ENCODE measurements at regions not wholly inside any gene's neighbourhood (a gene's known extent, or its start where the extent isn't known, plus 50 kb on each side); places are given as distances from the start of the nearest gene placed in this dataset.

DNA sequence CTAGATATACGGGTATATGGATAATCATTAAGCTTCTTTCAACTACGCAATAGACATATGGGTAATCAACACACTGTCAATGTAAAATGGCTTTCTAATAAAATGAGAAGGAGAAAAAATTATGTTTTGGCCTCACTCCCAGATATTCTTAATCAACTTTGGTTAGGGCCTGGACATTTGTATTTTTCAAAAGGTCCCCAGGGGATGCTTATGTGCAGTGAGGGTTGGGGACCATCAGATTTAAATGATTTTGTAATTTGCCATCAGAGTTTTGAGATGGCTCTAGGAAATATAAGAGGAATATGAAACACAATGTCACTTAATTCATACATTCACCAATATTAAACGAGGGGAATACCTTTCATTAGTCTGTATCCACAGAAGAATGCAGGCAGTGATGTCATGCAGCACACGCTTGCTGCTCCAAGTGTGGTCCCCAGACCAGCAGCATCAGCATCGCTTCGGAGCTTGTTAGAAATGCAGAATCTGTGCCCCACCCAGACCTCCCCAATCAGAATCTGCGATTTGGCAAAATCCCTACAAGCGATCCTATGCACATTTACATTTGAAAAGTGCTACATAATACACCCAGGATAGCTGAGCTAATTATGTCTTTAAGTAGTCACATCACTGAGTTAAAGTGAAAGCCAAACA, 75.1 kb downstream of the INHBA start:
- TF ChIP-seq CTCF (IDR thresholded peaks at IDR 0.05) (no peak), EP300 (IDR thresholded peaks at IDR 0.05; ENCODE audit: low read depth) (no peak), POLR2AphosphoS5 (IDR thresholded peaks at IDR 0.05) (no peak), POLR2A (IDR thresholded peaks at IDR 0.05) (no peak)
- H3K27ac ChIP-seq: no peak overlapping the region
- no peaks in the 10 kb centered on the region for H3K4me1 ChIP-seq
- WGBS, 2 donors (ENCODE audit: low coverage in 1 of 2): 75 to 83% methylated on average over 2 to 8 of the region's 8 CpGs
- in situ Hi-C loops (cut with MboI; ENCODE audit: low pct_ligation_motif_present in 1 of 4, low pct_unique_long_range_greater_than_20kb in 1 of 4, low sequenced_read_pairs in 3 of 4) (no loop called here), intact Hi-C loops (cut with DNase I; ENCODE audit: low total_unique reads) (no loop called here)
- no peaks in the 10 kb centered on the region for H3K9me3 ChIP-seq
- H3K4me3 ChIP-seq: no peak overlapping the region
- DNase-seq: no peak
- H3K27me3 ChIP-seq: no peaks in the 10 kb centered on the region
- H3K36me3 ChIP-seq: no peaks in the 10 kb centered on the region

- in situ Hi-C loops (cut with MboI; ENCODE audit: low pct_ligation_motif_present in 1 of 4, low pct_unique_long_range_greater_than_20kb in 1 of 4, low sequenced_read_pairs in 3 of 4): no loop called here
Observed at GRCh38 chr7:41624818-41625217, 78.1 kb downstream of the INHBA start.

DNA sequence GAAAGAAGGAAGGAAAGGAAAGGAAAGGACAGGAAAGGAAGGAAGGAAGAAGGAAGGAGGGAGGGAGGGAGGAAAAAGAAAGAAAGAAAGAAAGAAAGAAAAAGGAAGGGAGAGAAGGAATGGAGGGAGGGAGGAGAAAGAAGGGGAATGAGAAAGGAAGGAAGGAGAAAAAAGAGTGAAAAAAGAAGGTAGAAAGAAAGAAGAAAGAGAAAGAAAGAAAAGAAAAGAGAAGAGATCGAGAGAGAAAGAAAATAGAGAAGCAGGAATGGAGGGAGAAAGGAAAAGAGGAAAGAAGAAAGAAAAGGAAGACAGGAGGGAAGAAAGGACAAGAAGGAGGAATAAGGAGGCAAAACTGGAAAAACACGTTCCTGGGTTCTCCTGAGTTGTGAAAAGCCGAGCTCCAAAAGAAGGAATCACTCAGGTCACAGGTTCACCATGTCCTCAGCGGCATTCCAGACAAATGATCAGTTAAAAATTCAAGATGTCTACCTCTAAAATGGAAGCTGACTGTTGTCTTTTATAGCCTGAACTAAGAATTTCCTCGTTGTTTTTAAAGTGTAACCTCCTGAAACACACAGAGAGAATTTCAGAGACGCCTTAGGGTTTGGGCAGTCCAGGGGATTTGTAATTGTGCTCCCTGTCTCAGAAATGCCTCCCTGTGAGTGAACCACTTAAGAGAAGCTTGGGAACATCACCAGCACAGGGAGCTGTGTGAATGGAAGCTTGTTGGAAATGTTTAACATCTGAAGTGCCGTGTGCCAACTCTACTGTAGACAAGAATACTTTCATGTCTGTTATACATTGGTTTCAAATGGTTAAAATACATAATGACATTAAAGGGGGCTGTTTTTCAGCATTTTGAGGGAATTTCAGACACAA, 80.7 kb downstream of the INHBA start:
- H3K4me3 ChIP-seq: no peak overlapping the region

More at GRCh38 chr7:41624818-41625217, 78.1 kb downstream of the INHBA start:
- H3K4me3 ChIP-seq: no peak overlapping the region
- H3K4me1 ChIP-seq: no peaks in the 10 kb centered on the region
- TF ChIP-seq CTCF (IDR thresholded peaks at IDR 0.05): no peak
- intact Hi-C loops (cut with DNase I; ENCODE audit: low total_unique reads): loop anchor here (2.0 kb wide), 1 partner anchor 32 kb away; no protein-coding TSS in a partner anchor
- no peak for DNase-seq
- H3K27me3 ChIP-seq: no peaks in the 10 kb centered on the region
- H3K36me3 ChIP-seq: no peaks in the 10 kb centered on the region
- no peaks in the 10 kb centered on the region for H3K9me3 ChIP-seq
- H3K27ac ChIP-seq: no peak overlapping the region

More for the DNA sequence above, 80.7 kb downstream of the INHBA start:
- Histone ChIP-seq H3K27ac (no peak overlapping the region), H3K27me3 (no peaks in the 10 kb centered on the region), H3K36me3 (no peaks in the 10 kb centered on the region), H3K9me3 (no peaks in the 10 kb centered on the region), H3K4me1 (no peaks in the 10 kb centered on the region)
- WGBS, 2 donors (ENCODE audit: low coverage in 1 of 2): 77 to 82% methylated on average over 6 to 7 of the region's 7 CpGs
- intact Hi-C loops (cut with DNase I; ENCODE audit: low total_unique reads) (no loop called here), in situ Hi-C loops (cut with MboI; ENCODE audit: low pct_ligation_motif_present in 1 of 4, low pct_unique_long_range_greater_than_20kb in 1 of 4, low sequenced_read_pairs in 3 of 4) (no loop called here)
- no peak for DNase-seq
- TF ChIP-seq EP300 (IDR thresholded peaks at IDR 0.05; ENCODE audit: low read depth): no peak
- TF ChIP-seq CTCF (IDR thresholded peaks at IDR 0.05): no peak
- TF ChIP-seq POLR2A (IDR thresholded peaks at IDR 0.05): no peak
- TF ChIP-seq POLR2AphosphoS5 (IDR thresholded peaks at IDR 0.05): no peak
